ENCODE measurements at regions not wholly inside any gene's neighbourhood (a gene's known extent, or its start where the extent isn't known, plus 50 kb on each side); places are given as distances from the start of the nearest gene placed in this dataset.
"Not testable (repeated sequence)": the region's sequence is repeated elsewhere in the genome, so short reads cannot be mapped to it uniquely, and the experiment has no call there.

- no peak for DNase-seq
Measured at GRCh38 chr12:38159591-38160317, 156.8 kb upstream of the ALG10B start.

- no peak for DNase-seq
Measured at GRCh38 chr12:38160318-38161122, 156.1 kb upstream of the ALG10B start.

- DNase-seq, result no peak
Measured at GRCh38 chr12:38161123-38162000, 155.2 kb upstream of the ALG10B start.

- DNase-seq, result no peak
Measured at GRCh38 chr12:38162013-38162412, 154.6 kb upstream of the ALG10B start.

- DNase-seq, result no peak
Measured at GRCh38 chr12:38162708-38163441, 153.7 kb upstream of the ALG10B start.

- DNase-seq, result no peak
Measured at GRCh38 chr12:38163442-38163801, 153.2 kb upstream of the ALG10B start.

GRCh38 chr12:38166225-38166624, 150.3 kb upstream of the ALG10B start:
- DNase-seq, result no peak

GRCh38 chr12:38175538-38175937, 141.0 kb upstream of the ALG10B start:
- DNase-seq, result no peak

GRCh38 chr12:38183617-38184016, 133.0 kb upstream of the ALG10B start:
- DNase-seq, result not testable (repeated sequence)

GRCh38 chr12:38197286-38197685, 119.3 kb upstream of the ALG10B start:
- DNase-seq, result not testable (repeated sequence)

GRCh38 chr12:38201461-38202276, 114.9 kb upstream of the ALG10B start:
- no peak for DNase-seq

GRCh38 chr12:38204831-38205230, 111.7 kb upstream of the ALG10B start:
- no peak for DNase-seq

GRCh38 chr12:38222011-38222410, 94.6 kb upstream of the ALG10B start:
- DNase-seq, result no peak

- not testable (repeated sequence) for DNase-seq
Measured at GRCh38 chr12:38238328-38238727, 78.2 kb upstream of the ALG10B start.

GRCh38 chr12:38253778-38254177, 62.8 kb upstream of the ALG10B start:
- DNase-seq, result no peak

GRCh38 chr12:38258411-38258810, 58.2 kb upstream of the ALG10B start:
- DNase-seq, result no peak

Measured in CD4-positive, alpha-beta T cell treated with Interleukin-15 for 1 hour (primary cell).